ENCODE measurements at regions not wholly inside any gene's neighbourhood (a gene's known extent, or its start where the extent isn't known, plus 50 kb on each side); places are given as distances from the start of the nearest gene placed in this dataset.

- ATAC-seq (ENCODE audit: low read depth): no peak
- Mint-ChIP-seq H3K4me1 (no peaks in the 10 kb centered on the region), H3K27ac (no peak overlapping the region), H3K9me3 (ENCODE audit: insufficient read depth) (no peaks in the 10 kb centered on the region), H3K27me3 (no peaks in the 10 kb centered on the region), H3K4me3 (no peak overlapping the region)
- ChIA-PET CTCF (no interaction called here), POLR2A (no interaction called here)
- DNase-seq: no peak
- Histone ChIP-seq H3K9ac (ENCODE audit: low read length) (no peak overlapping the region), H3K4me2 (replicated peaks; ENCODE audit: low read depth, low read length, poor library complexity, severe bottlenecking) (no peak overlapping the region), H3K27me3 (replicated peaks in 1 of 4; ENCODE audit: control extremely low read depth in 1 of 4, control insufficient read depth in 3 of 4, insufficient read depth in 4 of 4, low read length in 3 of 4) (no peaks in the 10 kb centered on the region), H3K27ac (ENCODE audit: low read length in 2 of 2) (no peak overlapping the region), H3K36me3 (replicated peaks in 1 of 2; ENCODE audit: control extremely low read depth in 1 of 2, control insufficient read depth in 1 of 2, extremely low read depth in 1 of 2, insufficient read depth in 2 of 2, low read length in 1 of 2) (no peaks in the 10 kb centered on the region), H3K9me3 (ENCODE audit: control extremely low read depth in 1 of 3, control insufficient read depth in 2 of 3, insufficient read depth in 1 of 3, low read length in 2 of 3) (no peaks in the 10 kb centered on the region), H3K4me1 (ENCODE audit: control insufficient read depth in 2 of 2, insufficient read depth in 2 of 2, low read length in 2 of 2) (no peaks in the 10 kb centered on the region), H4K20me1 (ENCODE audit: control insufficient read depth, insufficient read depth, low read length, poor library complexity, severe bottlenecking) (no peaks in the 10 kb centered on the region), H2AFZ (ENCODE audit: insufficient read depth, low read depth, low read length, poor library complexity, severe bottlenecking) (no peak overlapping the region), H3K4me3 (ENCODE audit: control extremely low read depth in 1 of 5, extremely low read depth in 1 of 5, insufficient read depth in 1 of 5, low read depth in 2 of 5, low read length in 4 of 5) (no peak overlapping the region), H3K79me2 (ENCODE audit: control insufficient read depth, insufficient read depth, low read length) (no peaks in the 10 kb centered on the region)
- intact Hi-C loops (cut with micrococcal nuclease): no loop called here
- WGBS (ENCODE audit: insufficient coverage): 96% methylated on average over 4 of the region's 4 CpGs
- TF ChIP-seq, protein P1, sequence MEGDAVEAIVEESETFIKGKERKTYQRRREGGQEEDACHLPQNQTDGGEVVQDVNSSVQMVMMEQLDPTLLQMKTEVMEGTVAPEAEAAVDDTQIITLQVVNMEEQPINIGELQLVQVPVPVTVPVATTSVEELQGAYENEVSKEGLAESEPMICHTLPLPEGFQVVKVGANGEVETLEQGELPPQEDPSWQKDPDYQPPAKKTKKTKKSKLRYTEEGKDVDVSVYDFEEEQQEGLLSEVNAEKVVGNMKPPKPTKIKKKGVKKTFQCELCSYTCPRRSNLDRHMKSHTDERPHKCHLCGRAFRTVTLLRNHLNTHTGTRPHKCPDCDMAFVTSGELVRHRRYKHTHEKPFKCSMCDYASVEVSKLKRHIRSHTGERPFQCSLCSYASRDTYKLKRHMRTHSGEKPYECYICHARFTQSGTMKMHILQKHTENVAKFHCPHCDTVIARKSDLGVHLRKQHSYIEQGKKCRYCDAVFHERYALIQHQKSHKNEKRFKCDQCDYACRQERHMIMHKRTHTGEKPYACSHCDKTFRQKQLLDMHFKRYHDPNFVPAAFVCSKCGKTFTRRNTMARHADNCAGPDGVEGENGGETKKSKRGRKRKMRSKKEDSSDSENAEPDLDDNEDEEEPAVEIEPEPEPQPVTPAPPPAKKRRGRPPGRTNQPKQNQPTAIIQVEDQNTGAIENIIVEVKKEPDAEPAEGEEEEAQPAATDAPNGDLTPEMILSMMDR (IDR thresholded peaks at IDR 0.05): no peak
- TF ChIP-seq EZH2 (IDR thresholded peaks at IDR 0.05; ENCODE audit: borderline replicate concordance, insufficient read depth, low read depth, low read length, poor library complexity, severe bottlenecking): no peak
These were observed 66.2 kb upstream of the STXBP5 start for GRCh38 chr6:147137986-147138385.

DNA sequence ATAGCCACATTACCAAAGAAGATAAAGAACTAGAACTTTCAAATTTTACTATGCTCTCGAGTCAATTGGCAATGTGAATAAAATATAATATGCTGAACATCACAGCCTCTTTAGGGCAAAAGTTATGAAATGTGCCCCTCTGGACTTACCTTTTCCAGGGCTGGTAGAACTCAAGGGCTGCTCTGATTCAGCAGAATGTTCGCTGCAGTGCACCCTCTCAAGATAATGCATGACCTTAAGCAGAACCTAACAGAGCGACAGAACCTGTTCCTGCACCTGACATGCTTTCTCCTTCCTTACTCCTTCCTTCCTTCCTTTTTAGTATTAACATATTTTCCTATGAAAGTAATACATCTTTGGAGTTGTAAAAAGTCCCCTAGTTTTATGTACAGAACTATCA, 65.4 kb upstream of the STXBP5 start:
- Mint-ChIP-seq H3K27ac (no peak overlapping the region), H3K9me3 (ENCODE audit: insufficient read depth) (no peaks in the 10 kb centered on the region), H3K4me3 (no peak overlapping the region), H3K27me3 (no peaks in the 10 kb centered on the region), H3K4me1 (no peaks in the 10 kb centered on the region)
- no peak overlapping the region for H3K4me3 ChIP-seq (ENCODE audit: control extremely low read depth in 1 of 5, extremely low read depth in 1 of 5, insufficient read depth in 1 of 5, low read depth in 2 of 5, low read length in 4 of 5)
- H3K4me2 ChIP-seq (replicated peaks; ENCODE audit: low read depth, low read length, poor library complexity, severe bottlenecking): no peak overlapping the region
- intact Hi-C loops (cut with micrococcal nuclease): no loop called here
- H3K27me3 ChIP-seq (replicated peaks in 1 of 4; ENCODE audit: control extremely low read depth in 1 of 4, control insufficient read depth in 3 of 4, insufficient read depth in 4 of 4, low read length in 3 of 4): no peaks in the 10 kb centered on the region
- TF ChIP-seq, protein P1 (IDR thresholded peaks at IDR 0.05): no peak
- TF ChIP-seq EZH2 (IDR thresholded peaks at IDR 0.05; ENCODE audit: borderline replicate concordance, insufficient read depth, low read depth, low read length, poor library complexity, severe bottlenecking): no peak
- no peaks in the 10 kb centered on the region for H3K4me1 ChIP-seq (ENCODE audit: control insufficient read depth in 2 of 2, insufficient read depth in 2 of 2, low read length in 2 of 2)
- ChIA-PET CTCF (no interaction called here), POLR2A (no interaction called here)
- H3K9me3 ChIP-seq (ENCODE audit: control extremely low read depth in 1 of 3, control insufficient read depth in 2 of 3, insufficient read depth in 1 of 3, low read length in 2 of 3): no peaks in the 10 kb centered on the region
- no peak for DNase-seq
- ATAC-seq (ENCODE audit: low read depth): no peak
- H2AFZ ChIP-seq (ENCODE audit: insufficient read depth, low read depth, low read length, poor library complexity, severe bottlenecking): no peak overlapping the region
- no peaks in the 10 kb centered on the region for H4K20me1 ChIP-seq (ENCODE audit: control insufficient read depth, insufficient read depth, low read length, poor library complexity, severe bottlenecking)
- no peaks in the 10 kb centered on the region for H3K79me2 ChIP-seq (ENCODE audit: control insufficient read depth, insufficient read depth, low read length)
- no peak overlapping the region for H3K27ac ChIP-seq (ENCODE audit: low read length in 2 of 2)
- 63% methylated on average over 1 of the region's 3 CpGs for WGBS (ENCODE audit: insufficient coverage)
- H3K9ac ChIP-seq (ENCODE audit: low read length): no peak overlapping the region
- H3K36me3 ChIP-seq (replicated peaks in 1 of 2; ENCODE audit: control extremely low read depth in 1 of 2, control insufficient read depth in 1 of 2, extremely low read depth in 1 of 2, insufficient read depth in 2 of 2, low read length in 1 of 2): no peaks in the 10 kb centered on the region

Measured in B cell (primary cell).